ENCODE measurements at regions not wholly inside any gene's neighbourhood (a gene's known extent, or its start where the extent isn't known, plus 50 kb on each side); places are given as distances from the start of the nearest gene placed in this dataset.

- Histone ChIP-seq H3K4me3 (no peak overlapping the region), H3K27ac (no peak overlapping the region), H3K27me3 (ENCODE audit: insufficient read depth in 3 of 3, low read length in 2 of 3) (no peaks in the 10 kb centered on the region), H3K36me3 (ENCODE audit: insufficient read depth in 1 of 2, low read depth in 1 of 2) (no peaks in the 10 kb centered on the region), H3K9me3 (no peaks in the 10 kb centered on the region), H3K4me1 (no peaks in the 10 kb centered on the region)
- DNase-seq (no peak), ATAC-seq (no peak)
- intact Hi-C loops (cut with DNase I), result no loop called here
- whole genome bisulfite sequencing, 3 donors, result 94 to 97% (median 94%) methylated on average over 18 of the region's 18 CpGs
- TF ChIP-seq, protein P1, sequence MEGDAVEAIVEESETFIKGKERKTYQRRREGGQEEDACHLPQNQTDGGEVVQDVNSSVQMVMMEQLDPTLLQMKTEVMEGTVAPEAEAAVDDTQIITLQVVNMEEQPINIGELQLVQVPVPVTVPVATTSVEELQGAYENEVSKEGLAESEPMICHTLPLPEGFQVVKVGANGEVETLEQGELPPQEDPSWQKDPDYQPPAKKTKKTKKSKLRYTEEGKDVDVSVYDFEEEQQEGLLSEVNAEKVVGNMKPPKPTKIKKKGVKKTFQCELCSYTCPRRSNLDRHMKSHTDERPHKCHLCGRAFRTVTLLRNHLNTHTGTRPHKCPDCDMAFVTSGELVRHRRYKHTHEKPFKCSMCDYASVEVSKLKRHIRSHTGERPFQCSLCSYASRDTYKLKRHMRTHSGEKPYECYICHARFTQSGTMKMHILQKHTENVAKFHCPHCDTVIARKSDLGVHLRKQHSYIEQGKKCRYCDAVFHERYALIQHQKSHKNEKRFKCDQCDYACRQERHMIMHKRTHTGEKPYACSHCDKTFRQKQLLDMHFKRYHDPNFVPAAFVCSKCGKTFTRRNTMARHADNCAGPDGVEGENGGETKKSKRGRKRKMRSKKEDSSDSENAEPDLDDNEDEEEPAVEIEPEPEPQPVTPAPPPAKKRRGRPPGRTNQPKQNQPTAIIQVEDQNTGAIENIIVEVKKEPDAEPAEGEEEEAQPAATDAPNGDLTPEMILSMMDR (IDR thresholded peaks at IDR 0.05), result no peak
Observed at GRCh38 chr5:52517667-52518066, 270.0 kb upstream of the ITGA1 start.

- no peaks in the 10 kb centered on the region for H3K4me1 ChIP-seq
- H3K9me3 ChIP-seq, result no peaks in the 10 kb centered on the region
- no peak overlapping the region for H3K27ac ChIP-seq
- WGBS, 3 donors, result 84 to 89% (median 87%) methylated on average over 3 of the region's 3 CpGs
- no peak overlapping the region for H3K4me3 ChIP-seq
- ATAC-seq, result no peak
- H3K36me3 ChIP-seq (ENCODE audit: insufficient read depth in 1 of 2, low read depth in 1 of 2), result no peaks in the 10 kb centered on the region
- intact Hi-C loops (cut with DNase I), result no loop called here
- no peaks in the 10 kb centered on the region for H3K27me3 ChIP-seq (ENCODE audit: insufficient read depth in 3 of 3, low read length in 2 of 3)
- DNase-seq, result no peak
- TF ChIP-seq, protein P1 (IDR thresholded peaks at IDR 0.05), result no peak
Observed at GRCh38 chr5:52520171-52520570, 267.5 kb upstream of the ITGA1 start.

- TF ChIP-seq, protein P1 (IDR thresholded peaks at IDR 0.05), result no peak
- H3K36me3 ChIP-seq (ENCODE audit: insufficient read depth in 1 of 2, low read depth in 1 of 2), result no peaks in the 10 kb centered on the region
- no peak overlapping the region for H3K4me3 ChIP-seq
- 88 to 92% (median 92%) methylated on average over 4 of the region's 4 CpGs for WGBS, 3 donors
- no peaks in the 10 kb centered on the region for H3K9me3 ChIP-seq
- no peaks in the 10 kb centered on the region for H3K27me3 ChIP-seq (ENCODE audit: insufficient read depth in 3 of 3, low read length in 2 of 3)
- H3K4me1 ChIP-seq, result no peaks in the 10 kb centered on the region
- intact Hi-C loops (cut with DNase I), result no loop called here
- H3K27ac ChIP-seq, result no peak overlapping the region
- DNase-seq, result no peak
- ATAC-seq, result no peak
Observed at GRCh38 chr5:52521236-52521635, 266.5 kb upstream of the ITGA1 start.

DNA sequence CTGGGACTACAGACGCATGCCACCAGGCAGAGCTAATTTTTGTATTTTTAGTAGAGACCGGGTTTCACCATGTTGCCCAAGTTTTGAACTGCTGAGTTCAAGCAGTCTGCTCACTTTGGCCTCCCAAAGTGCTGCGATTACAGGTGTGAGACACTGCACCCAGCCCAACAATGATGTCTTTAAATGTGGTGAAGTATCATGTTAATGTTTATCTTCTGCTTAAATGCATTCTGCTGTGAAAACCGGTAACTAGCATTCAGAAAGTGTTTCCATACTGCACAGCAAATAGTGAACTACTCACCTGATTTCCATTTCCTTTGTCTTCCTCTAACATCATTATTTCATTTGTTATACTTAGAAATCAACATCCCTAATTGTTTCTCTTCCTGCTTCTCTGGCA lies 264.0 kb upstream of the ITGA1 start:
- TF ChIP-seq, protein P1 (IDR thresholded peaks at IDR 0.05), result no peak
- H3K36me3 ChIP-seq (ENCODE audit: insufficient read depth in 1 of 2, low read depth in 1 of 2), result no peaks in the 10 kb centered on the region
- no peaks in the 10 kb centered on the region for H3K4me1 ChIP-seq
- H3K27ac ChIP-seq, result no peak overlapping the region
- DNase-seq (no peak), ATAC-seq (no peak)
- H3K4me3 ChIP-seq, result no peak overlapping the region
- no peaks in the 10 kb centered on the region for H3K27me3 ChIP-seq (ENCODE audit: insufficient read depth in 3 of 3, low read length in 2 of 3)
- no peaks in the 10 kb centered on the region for H3K9me3 ChIP-seq
- WGBS, 3 donors, result 74 to 78% (median 75%) methylated on average over 4 of the region's 4 CpGs
- intact Hi-C loops (cut with DNase I), result no loop called here

- TF ChIP-seq, protein P1 (IDR thresholded peaks at IDR 0.05), result no peak
- DNase-seq (no peak), ATAC-seq (no peak)
- H3K36me3 ChIP-seq (ENCODE audit: insufficient read depth in 1 of 2, low read depth in 1 of 2), result no peaks in the 10 kb centered on the region
- no peaks in the 10 kb centered on the region for H3K27me3 ChIP-seq (ENCODE audit: insufficient read depth in 3 of 3, low read length in 2 of 3)
- H3K9me3 ChIP-seq, result no peaks in the 10 kb centered on the region
- H3K4me3 ChIP-seq, result no peak overlapping the region
- intact Hi-C loops (cut with DNase I), result no loop called here
- WGBS, 3 donors, result 62 to 80% (median 75%) methylated on average over 4 of the region's 4 CpGs
- H3K4me1 ChIP-seq, result no peaks in the 10 kb centered on the region
- H3K27ac ChIP-seq, result no peak overlapping the region
Observed at GRCh38 chr5:52531105-52531504, 256.6 kb upstream of the ITGA1 start.

All from psoas muscle (tissue), 7 donors.